OCI-LY7 (cell line): ENCODE measurements at regions not wholly inside any gene's neighbourhood (a gene's known extent, or its start where the extent isn't known, plus 50 kb on each side); places are given as distances from the start of the nearest gene placed in this dataset.
"Not testable (repeated sequence)": the region's sequence is repeated elsewhere in the genome, so short reads cannot be mapped to it uniquely, and the experiment has no call there.

Source experiments
- BruUV-seq: library from RNA; stranded (reverse); fragments of 400-500 nt; replicated peaks from 2 replicates; lab custom pipeline; 2021; lab: Mats Ljungman, UMichigan
- CTCF ChIA-PET: fragments of 300-600 bp; sonication (Branson Sonifier 250); formaldehyde crosslinking; loops from one replicate; lab custom pipeline; 2022; ENCODE audit warnings: antibody characterized with exemption; ENCODE audit not compliant: unreplicated experiment; lab: Charles Lee
- POLR2A ChIA-PET: fragments of 300-600 bp; sonication (Branson Sonifier 250); formaldehyde crosslinking; loops from one replicate; lab custom pipeline; 2022; ENCODE audit warnings: antibody characterized with exemption; lab: Charles Lee
- DNase-seq: peaks from one replicate; pipeline ENCODE4 v3.0.0-alpha.2; 2015; ENCODE audit warnings: low spot score
- H2AFZ ChIP-seq: fragments of 200-600 bp; sonication (generic), shearing (Covaris generic); 2 replicates; pipeline ENCODE4 v1.6.1; 2014; ENCODE audit warnings: mild to moderate bottlenecking, antibody characterized with exemption, low read length, moderate library complexity
- H3K27ac ChIP-seq: fragments of 200-600 bp; sonication (generic); 2 replicates; pipeline ENCODE4 v1.5.1; 2014; ENCODE audit warnings: mixed run types, low read depth, mild to moderate bottlenecking, moderate library complexity, low read length, inconsistent platforms; ENCODE audit not compliant: poor library complexity, severe bottlenecking
- H3K36me3 ChIP-seq: fragments of 200-600 bp; sonication (generic); 2 replicates; pipeline ENCODE4 v1.6.1; 2014; ENCODE audit warnings: mild to moderate bottlenecking, antibody characterized with exemption, low read length, moderate library complexity, mixed read lengths; ENCODE audit not compliant: insufficient read depth
- H3K4me1 ChIP-seq: fragments of 200-600 bp; sonication (generic); 2 replicates; pipeline ENCODE4 v1.5.1; 2014; ENCODE audit warnings: mild to moderate bottlenecking, low read length; ENCODE audit not compliant: insufficient read depth, poor library complexity, severe bottlenecking
- H3K4me2 ChIP-seq: fragments of 200-600 bp; sonication (generic); 2 replicates; pipeline ENCODE4 v1.6.1; 2014; ENCODE audit warnings: mild to moderate bottlenecking, low read length
- H3K4me3 ChIP-seq: fragments of 200-600 bp; sonication (generic); 2 replicates; pipeline ENCODE4 v1.5.1; 2014; ENCODE audit warnings: mild to moderate bottlenecking, low read depth, low read length; ENCODE audit not compliant: poor library complexity, severe bottlenecking
- H3K79me2 ChIP-seq: fragments of 200-600 bp; sonication (generic); 2 replicates; pipeline ENCODE4 v1.6.1; 2016; ENCODE audit warnings: low read depth, mild to moderate bottlenecking, low read length, moderate library complexity, mixed read lengths; ENCODE audit not compliant: insufficient read depth
- H3K9me2 ChIP-seq: fragments of 200-600 bp; sonication (generic); 2 replicates; pipeline ENCODE4 v1.6.1; 2016; ENCODE audit warnings: mild to moderate bottlenecking, low read length, mixed read lengths; ENCODE audit not compliant: insufficient read depth
- H3K9me3 ChIP-seq: fragments of 200-600 bp; sonication (generic); 2 replicates; pipeline ENCODE4 v1.6.1; 2014; ENCODE audit warnings: mild to moderate bottlenecking, mixed run types, low read length, mixed read lengths
- H4K20me1 ChIP-seq: fragments of 200-600 bp; sonication (generic); 2 replicates; pipeline ENCODE4 v1.6.1; 2014; ENCODE audit warnings: mild to moderate bottlenecking, antibody characterized with exemption, low read length, moderate library complexity, mixed read lengths; ENCODE audit not compliant: insufficient read depth
- CTCF ChIP-seq: fragments of 200-600 bp; sonication (generic); conservative IDR thresholded peaks from 2 replicates; pipeline ENCODE4 v1.5.1; 2014; ENCODE audit warnings: mild to moderate bottlenecking, antibody characterized with exemption, low read length, moderate library complexity, mixed read lengths
- EZH2phosphoT487 ChIP-seq: fragments of 200-600 bp; sonication (generic); IDR thresholded peaks from 2 replicates; pipeline ENCODE4 v1.6.1; 2018; ENCODE audit warnings: low read depth, borderline replicate concordance, mild to moderate bottlenecking, mixed run types, antibody characterized with exemption, low read length, moderate library complexity, mixed read lengths
- intact Hi-C: fragments of 100-400 bp; cut with micrococcal nuclease; formaldehyde crosslinking; loops from one replicate; pipeline ENCODE4 v1.10.0; 2022; ENCODE audit not compliant: unreplicated experiment

DNA sequence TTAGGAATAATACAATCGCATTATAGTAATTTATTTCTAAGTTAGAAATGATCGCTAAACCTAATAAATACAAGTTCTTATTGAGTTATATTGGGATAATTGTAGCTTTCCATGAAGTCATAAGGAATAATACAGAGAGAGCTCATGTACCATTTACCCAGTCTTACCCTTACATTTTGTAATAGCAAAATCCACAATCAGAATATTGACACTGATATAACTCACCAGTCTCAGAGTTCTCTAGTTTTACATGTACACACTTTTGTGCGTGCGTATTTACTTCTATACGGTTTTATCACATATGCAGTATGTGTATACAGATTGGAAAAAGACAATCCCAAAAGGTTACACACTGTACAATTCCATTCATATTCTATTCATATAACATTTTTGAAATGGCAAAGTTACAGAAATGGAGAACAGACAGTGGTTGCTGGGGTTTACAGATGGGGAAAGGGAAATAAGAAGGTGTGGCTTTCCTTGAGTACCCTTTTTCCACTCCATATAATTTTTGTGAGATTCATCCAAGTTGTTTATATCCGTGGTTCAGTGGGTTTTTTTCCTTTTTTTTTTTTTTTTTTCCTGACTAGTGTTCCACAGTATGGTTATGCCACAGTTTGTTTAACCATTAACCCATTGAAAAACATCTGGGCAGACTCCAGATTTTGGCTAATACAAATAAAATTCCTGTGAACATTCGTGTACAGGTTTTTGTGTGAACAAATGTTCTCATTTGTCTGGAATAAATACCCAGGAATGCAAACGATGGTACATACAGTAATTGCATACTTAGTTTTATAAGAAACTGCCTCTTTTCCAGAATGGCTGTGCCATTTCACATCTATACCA is 117.2 kb downstream of the HNMT start:
- Histone ChIP-seq H3K36me3 (no peaks in the 10 kb centered on the region), H3K4me1 (no peaks in the 10 kb centered on the region), H3K9me2 (no peaks in the 10 kb centered on the region), H2AFZ (no peak overlapping the region), H3K4me2 (no peak overlapping the region), H3K9me3 (no peaks in the 10 kb centered on the region), H3K79me2 (no peaks in the 10 kb centered on the region), H3K27ac (no peak overlapping the region), H3K4me3 (no peak overlapping the region), H4K20me1 (no peaks in the 10 kb centered on the region)
- intact Hi-C loops: no loop called here
- TF ChIP-seq CTCF: no peak
- no peak for TF ChIP-seq EZH2phosphoT487
- DNase-seq: no peak
- CTCF ChIA-PET: no interaction called here
- no TSS peak for BruUV-seq
- POLR2A ChIA-PET: interaction anchor here (0.6 to 1.5 kb wide), 2 partner anchors 9 to 331 kb away, joined by 3 read pairs; no protein-coding TSS in a partner anchor

- no peaks in the 10 kb centered on the region for H4K20me1 ChIP-seq
- H3K9me3 ChIP-seq: no peaks in the 10 kb centered on the region
- no peak for TF ChIP-seq CTCF
- no peak for TF ChIP-seq EZH2phosphoT487
- H2AFZ ChIP-seq: no peak overlapping the region
- ChIA-PET POLR2A (interaction anchor here (0.9 to 1.5 kb wide), 2 partner anchors 11 to 23 kb away, joined by 4 to 5 read pairs; no protein-coding TSS in a partner anchor), CTCF (no interaction called here)
- no peak overlapping the region for H3K27ac ChIP-seq
- no peak overlapping the region for H3K4me3 ChIP-seq
- no peaks in the 10 kb centered on the region for H3K9me2 ChIP-seq
- intact Hi-C loops: no loop called here
- no peaks in the 10 kb centered on the region for H3K4me1 ChIP-seq
- no peaks in the 10 kb centered on the region for H3K79me2 ChIP-seq
- DNase-seq: no peak
- no TSS peak for BruUV-seq
- no peak overlapping the region for H3K4me2 ChIP-seq
- H3K36me3 ChIP-seq: no peaks in the 10 kb centered on the region
These were observed 119.9 kb downstream of the HNMT start for GRCh38 chr2:138084206-138084605.

- H3K36me3 ChIP-seq, CTCF ChIA-PET, H4K20me1 ChIP-seq, H3K9me3 ChIP-seq, H3K4me2 ChIP-seq, H3K4me3 ChIP-seq, H3K79me2 ChIP-seq, BruUV-seq, H3K9me2 ChIP-seq, H3K4me1 ChIP-seq, POLR2A ChIA-PET, DNase-seq, intact Hi-C loops, H2AFZ ChIP-seq, H3K27ac ChIP-seq: not testable (repeated sequence)
These were observed 121.2 kb downstream of the HNMT start for GRCh38 chr2:138085441-138085840.
